WERI-Rb-1 (cell line): ENCODE measurements at regions not wholly inside any gene's neighbourhood (a gene's known extent, or its start where the extent isn't known, plus 50 kb on each side); places are given as distances from the start of the nearest gene placed in this dataset.

Source experiments
- DNase-seq: peaks from one replicate; pipeline ENCODE4 v3.0.0-alpha.2; 2020
- H3K27ac ChIP-seq: fragments of 250-450 bp; sonication (Bioruptor Pico); 2 replicates; pipeline ENCODE4 v1.5.1; 2020; ENCODE audit warnings: mild to moderate bottlenecking, moderate library complexity
- H3K27me3 ChIP-seq: fragments of 250-450 bp; sonication (Bioruptor Pico); 2 replicates; pipeline ENCODE4 v1.5.1; 2021; ENCODE audit warnings: mild to moderate bottlenecking, low read depth, moderate library complexity; ENCODE audit not compliant: insufficient read depth, severe bottlenecking
- H3K36me3 ChIP-seq: fragments of 250-450 bp; sonication (Bioruptor Pico); 2 replicates; pipeline ENCODE4 v1.5.1; 2020; ENCODE audit warnings: mild to moderate bottlenecking, moderate library complexity
- H3K4me3 ChIP-seq: 2 replicates; pipeline ENCODE4 v1.5.1; 2011; ENCODE audit warnings: low read depth, mild to moderate bottlenecking, control low read depth, low read length
- H3K9me3 ChIP-seq: fragments of 250-450 bp; sonication (Bioruptor Pico); 2 replicates; pipeline ENCODE4 v1.5.1; 2021; ENCODE audit warnings: mild to moderate bottlenecking, moderate library complexity; ENCODE audit not compliant: severe bottlenecking
- CTCF ChIP-seq: IDR thresholded peaks from 2 replicates; pipeline ENCODE4 v1.5.1; 2011; ENCODE audit warnings: low read depth, mild to moderate bottlenecking, control low read depth, inconsistent platforms, low read length

GRCh38 chr13:22761709-22762108 lies 419.1 kb upstream of the SGCG start:
- Histone ChIP-seq H3K4me3 (no peak overlapping the region), H3K27me3 (peaks cover 66% of the 10 kb centered on the region), H3K36me3 (no peaks in the 10 kb centered on the region), H3K9me3 (no peaks in the 10 kb centered on the region), H3K27ac (no peak overlapping the region)
- TF ChIP-seq CTCF, result no peak
- DNase-seq, result no peak

GRCh38 chr13:22765547-22765946 lies 415.2 kb upstream of the SGCG start:
- peaks cover 56% of the 10 kb centered on the region for H3K27me3 ChIP-seq
- no peak for DNase-seq
- no peak overlapping the region for H3K27ac ChIP-seq
- TF ChIP-seq CTCF, result no peak
- H3K36me3 ChIP-seq, result no peaks in the 10 kb centered on the region
- no peaks in the 10 kb centered on the region for H3K9me3 ChIP-seq
- no peak overlapping the region for H3K4me3 ChIP-seq

GRCh38 chr13:22770891-22771290 lies 409.9 kb upstream of the SGCG start:
- H3K27me3 ChIP-seq, result peaks cover 68% of the 10 kb centered on the region
- peaks cover 2% of the 10 kb centered on the region for H3K9me3 ChIP-seq
- no peaks in the 10 kb centered on the region for H3K36me3 ChIP-seq
- H3K27ac ChIP-seq, result no peak overlapping the region
- no peak for TF ChIP-seq CTCF
- no peak overlapping the region for H3K4me3 ChIP-seq
- DNase-seq, result no peak

- H3K9me3 ChIP-seq, result peaks cover 2% of the 10 kb centered on the region
- H3K27me3 ChIP-seq, result peaks cover 78% of the 10 kb centered on the region
- H3K36me3 ChIP-seq, result no peaks in the 10 kb centered on the region
- DNase-seq, result no peak
- TF ChIP-seq CTCF, result no peak
- H3K4me3 ChIP-seq, result no peak overlapping the region
- H3K27ac ChIP-seq, result no peak overlapping the region
These were observed 407.3 kb upstream of the SGCG start for GRCh38 chr13:22773465-22773864.

- no peaks in the 10 kb centered on the region for H3K36me3 ChIP-seq
- peaks cover 92% of the 10 kb centered on the region for H3K27me3 ChIP-seq
- peaks cover 2% of the 10 kb centered on the region for H3K9me3 ChIP-seq
- TF ChIP-seq CTCF, result no peak
- no peak overlapping the region for H3K27ac ChIP-seq
- H3K4me3 ChIP-seq, result no peak overlapping the region
- DNase-seq, result no peak
These were observed 404.2 kb upstream of the SGCG start for GRCh38 chr13:22776394-22777186.

- Histone ChIP-seq H3K9me3 (peaks cover 2% of the 10 kb centered on the region), H3K36me3 (no peaks in the 10 kb centered on the region), H3K27me3 (peaks cover 93% of the 10 kb centered on the region), H3K4me3 (no peak overlapping the region), H3K27ac (no peak overlapping the region)
- no peak for DNase-seq
- no peak for TF ChIP-seq CTCF
These were observed 403.6 kb upstream of the SGCG start for GRCh38 chr13:22777207-22777606.
